NOMO-1 (cell line): ENCODE measurements at regions not wholly inside any gene's neighbourhood (a gene's known extent, or its start where the extent isn't known, plus 50 kb on each side); places are given as distances from the start of the nearest gene placed in this dataset.
"Not testable (repeated sequence)": the region's sequence is repeated elsewhere in the genome, so short reads cannot be mapped to it uniquely, and the experiment has no call there.

Experiments used
- DNase-seq, 2 experiments: peaks; one replicate each; lab custom pipeline; 2025; ENCODE audit not compliant: unreplicated experiment in 2 of 2; lab: John Stamatoyannopoulos, UW

GRCh38 chr2:168300460-168300859, 53.1 kb upstream of the STK39 start:
- no peak for DNase-seq

GRCh38 chr2:168304024-168304681, 56.8 kb upstream of the STK39 start:
- no peak for DNase-seq

GRCh38 chr2:168307379-168307778, 60.0 kb upstream of the STK39 start:
- DNase-seq: no peak

GRCh38 chr2:168310580-168310979, 63.2 kb upstream of the STK39 start:
- DNase-seq: no peak

GRCh38 chr2:168311261-168311910, 64.0 kb upstream of the STK39 start:
- no peak for DNase-seq

GRCh38 chr2:168312036-168312822, 64.8 kb upstream of the STK39 start:
- no peak for DNase-seq

GRCh38 chr2:168314236-168314635, 66.8 kb upstream of the STK39 start:
- peak in 1 of 2 experiments; percentile 12 for DNase-seq

GRCh38 chr2:168315331-168316072, 68.1 kb upstream of the STK39 start:
- DNase-seq: no peak

GRCh38 chr2:168316073-168316440, 68.7 kb upstream of the STK39 start:
- no peak for DNase-seq

GRCh38 chr2:168317282-168317681, 69.9 kb upstream of the STK39 start:
- no peak for DNase-seq

GRCh38 chr2:168320267-168320666, 72.9 kb upstream of the STK39 start:
- DNase-seq: no peak

GRCh38 chr2:168322325-168323007, 75.1 kb upstream of the STK39 start:
- no peak for DNase-seq

GRCh38 chr2:168323529-168324021, 76.2 kb upstream of the STK39 start:
- no peak for DNase-seq

- DNase-seq: no peak
These were observed 79.2 kb upstream of the STK39 start for GRCh38 chr2:168326572-168326971.

- no peak for DNase-seq
These were observed 79.9 kb upstream of the STK39 start for GRCh38 chr2:168327328-168327727.

- DNase-seq: no peak
These were observed 81.0 kb upstream of the STK39 start for GRCh38 chr2:168328421-168328820.

- DNase-seq: no peak
These were observed 83.4 kb upstream of the STK39 start for GRCh38 chr2:168330624-168331423.

GRCh38 chr2:168335254-168335653, 87.9 kb upstream of the STK39 start:
- not testable (repeated sequence) for DNase-seq

GRCh38 chr2:168336786-168337388, 89.5 kb upstream of the STK39 start:
- no peak for DNase-seq
